K562 (cell line): ENCODE measurements at regions not wholly inside any gene's neighbourhood (a gene's known extent, or its start where the extent isn't known, plus 50 kb on each side); places are given as distances from the start of the nearest gene placed in this dataset.

Experiments used
- ATAC-seq: fragments of 200-7000 bp; cut with Tn5 transposase; 3 replicates; pipeline ENCODE4 v1.9.1; 2020; ENCODE audit warnings: moderate library complexity
- BruUV-seq: library from RNA; stranded (reverse); fragments of 400-500 nt; replicated peaks from 2 replicates; lab custom pipeline; 2021; lab: Mats Ljungman, UMichigan
- CTCF ChIA-PET: fragments of 300-600 bp; formaldehyde crosslinking; extraction: SDS; loops from one replicate; lab custom pipeline; 2021; ENCODE audit warnings: low intra/inter-chr PET ratio; lab: Yijun Ruan, JAX
- POLR2A ChIA-PET: fragments of 300-600, 350-650 bp; sonication (Branson Sonifier 250); formaldehyde crosslinking; extraction: SDS; loops from one replicate; lab custom pipeline; 2021; ENCODE audit warnings: antibody characterized with exemption, inconsistent platforms; lab: Yijun Ruan, JAX
- DNase-seq, 4 experiments: peaks; one replicate each; pipeline versions ENCODE4 v3.0.0 to v3.0.0-alpha.2; 2011 to 2018; ENCODE audit warnings: low spot score in 3 of 4, mixed read lengths in 3 of 4; ENCODE audit errors: extremely low read depth in 1 of 4
- FAIRE-seq: peaks from 2 replicates; lab custom pipeline; 2011; peaks lifted over from hg19 to GRCh38; lab: Jason Lieb, UNC
- H2AFZ ChIP-seq: 2 replicates; pipeline ENCODE4 v1.6.0; 2011; ENCODE audit warnings: low read depth, low read length, control low read depth, inconsistent platforms
- H3K27ac ChIP-seq: fragments of 200-600 bp; 3 replicates; pipeline ENCODE4 v1.8.0; 2011; ENCODE audit warnings: low read depth, mild to moderate bottlenecking, control low read depth, inconsistent platforms, low read length, moderate library complexity, mixed read lengths; ENCODE audit errors: extremely low read depth
- H3K27me3 ChIP-seq, 2 experiments: fragments of 300-600 bp in 1 of 2; 2 replicates in 1 of 2; 3 replicates in 1 of 2; pipeline versions ENCODE4 v1.6.0 to v1.8.0; 2011; ENCODE audit warnings: inconsistent platforms in 2 of 2, low read length in 2 of 2, mild to moderate bottlenecking in 1 of 2, mixed read lengths in 1 of 2, moderate library complexity in 1 of 2; ENCODE audit not compliant: control insufficient read depth in 2 of 2, insufficient read depth in 2 of 2
- H3K36me3 ChIP-seq: fragments of 300-600 bp; 3 replicates; pipeline ENCODE4 v1.8.0; 2011; ENCODE audit warnings: mild to moderate bottlenecking, low read length, inconsistent platforms; ENCODE audit not compliant: control insufficient read depth, insufficient read depth
- H3K4me1 ChIP-seq, 2 experiments: fragments of 200-600 bp in 1 of 2; replicated peaks in 1 of 2; 2 replicates in 1 of 2; 3 replicates in 1 of 2; pipeline versions ENCODE4 v1.5.1 to v1.8.0; 2011; ENCODE audit warnings: inconsistent platforms in 2 of 2, low read length in 2 of 2, mild to moderate bottlenecking in 1 of 2, mixed read lengths in 1 of 2, moderate library complexity in 1 of 2; ENCODE audit not compliant: control insufficient read depth in 2 of 2, insufficient read depth in 2 of 2
- H3K4me2 ChIP-seq: 2 replicates; pipeline ENCODE4 v1.6.1; 2011; ENCODE audit warnings: low read length, control low read depth, inconsistent platforms, mixed read lengths; ENCODE audit not compliant: insufficient read depth
- H3K4me3 ChIP-seq: fragments of 200-600 bp; sonication (generic), shearing (Covaris generic); 2 replicates; pipeline ENCODE4 v1.5.1; 2016; ENCODE audit warnings: control low read depth, inconsistent platforms
- H3K79me2 ChIP-seq: fragments of 200-600 bp; 3 replicates; pipeline ENCODE4 v1.8.0; 2011; ENCODE audit warnings: low read length, inconsistent platforms; ENCODE audit not compliant: control insufficient read depth, insufficient read depth
- H3K9ac ChIP-seq, 2 experiments: 2 replicates each; pipeline versions ENCODE4 v1.6.0 to v1.6.1; 2011; ENCODE audit warnings: low read depth in 2 of 2, low read length in 2 of 2, control low read depth in 1 of 2, inconsistent platforms in 1 of 2, mild to moderate bottlenecking in 1 of 2, mixed read lengths in 1 of 2; ENCODE audit not compliant: insufficient read depth in 1 of 2
- H3K9me1 ChIP-seq: one replicate; pipeline ENCODE4 v1.6.0; 2011; ENCODE audit warnings: inconsistent platforms, mild to moderate bottlenecking, low read length, moderate library complexity; ENCODE audit not compliant: control insufficient read depth, insufficient read depth
- H3K9me3 ChIP-seq: replicated peaks from 2 replicates; pipeline ENCODE4 v1.5.1; 2011; ENCODE audit warnings: low read depth, low read length, inconsistent platforms; ENCODE audit not compliant: control insufficient read depth, insufficient read depth
- H4K20me1 ChIP-seq: replicated peaks from 2 replicates; pipeline ENCODE4 v1.6.1; 2011; ENCODE audit warnings: low read length, inconsistent platforms, mixed read lengths; ENCODE audit not compliant: control insufficient read depth, insufficient read depth
- CCAR2 ChIP-seq: fragments of 200-400 bp; formaldehyde crosslinking; IDR thresholded peaks from 2 replicates; pipeline ENCODE4 v1.6.1; 2017; ENCODE audit warnings: mild to moderate bottlenecking, low read depth, low read length
- CCNT2 ChIP-seq: IDR thresholded peaks from 2 replicates; pipeline ENCODE4 v1.6.1; 2011; ENCODE audit warnings: borderline replicate concordance, low read depth, mild to moderate bottlenecking, moderate library complexity, mixed read lengths, low read length; ENCODE audit not compliant: insufficient read length; ENCODE audit errors: extremely low read depth
- DACH1 ChIP-seq: fragments of 450-650 bp; IDR thresholded peaks from 2 replicates; pipeline ENCODE4 v1.6.1; 2018; ENCODE audit not compliant: partially characterized antibody
- MYNN ChIP-seq, 2 experiments: sonication (generic); formaldehyde crosslinking in 1 of 2; IDR thresholded peaks; 2 replicates each; pipeline versions ENCODE4 v1.5.0 to v1.6.1; 2016 to 2020; ENCODE audit warnings: antibody characterized with exemption in 1 of 2, missing genetic modification reagents in 1 of 2
- SRSF9 ChIP-seq: fragments of 200-400 bp; formaldehyde crosslinking; IDR thresholded peaks from 2 replicates; pipeline ENCODE4 v1.6.1; 2017; ENCODE audit warnings: low read depth, low read length, borderline replicate concordance
- TCFL5 ChIP-seq: fragments of 250-450 bp; sonication (Bioruptor Pico); conservative IDR thresholded peaks from 2 replicates; pipeline ENCODE4 v1.6.1; 2021; ENCODE audit warnings: mild to moderate bottlenecking, moderate library complexity, matching md5 sums
- WHSC1 ChIP-seq: IDR thresholded peaks from one replicate; pipeline ENCODE4 v1.6.1; 2012; ENCODE audit warnings: low read length, control low read depth, inconsistent platforms
- ZKSCAN3 ChIP-seq: fragments of 250-450 bp; sonication (Bioruptor Pico); IDR thresholded peaks from 2 replicates; pipeline ENCODE4 v1.4.0; 2020
- in situ Hi-C: fragments of 300-500 bp; cut with MboI; formaldehyde crosslinking; loops from 4 replicates; pipeline ENCODE4 v1.15.0; 2018; ENCODE audit warnings: inconsistent platforms, mixed read lengths
- intact Hi-C: fragments of 100-400 bp; cut with micrococcal nuclease; formaldehyde crosslinking; loops from 2 replicates; pipeline ENCODE4 v1.14.2; 2022
- TF ChIP-seq, protein P1 (sequence below), 2 experiments: fragments of 450-650 bp in 1 of 2; sonication (generic) in 1 of 2; formaldehyde crosslinking in 1 of 2; IDR thresholded peaks in 1 of 2; conservative IDR thresholded peaks in 1 of 2; 2 replicates each; pipeline versions ENCODE4 v1.6.1 to v1.8.1; 2016 to 2023; ENCODE audit warnings: mild to moderate bottlenecking in 2 of 2, moderate library complexity in 2 of 2, inconsistent platforms in 1 of 2, missing genetic modification reagents in 1 of 2
- TF ChIP-seq, protein P2 (sequence below): fragments of 250-450 bp; sonication (Bioruptor Pico); IDR thresholded peaks from 2 replicates; pipeline ENCODE4 v1.4.0; 2020; ENCODE audit warnings: mild to moderate bottlenecking
- TF ChIP-seq, protein P3 (sequence below): fragments of 450-650 bp; IDR thresholded peaks from 2 replicates; pipeline ENCODE4 v1.7.0; 2016; ENCODE audit warnings: borderline replicate concordance

DNA sequence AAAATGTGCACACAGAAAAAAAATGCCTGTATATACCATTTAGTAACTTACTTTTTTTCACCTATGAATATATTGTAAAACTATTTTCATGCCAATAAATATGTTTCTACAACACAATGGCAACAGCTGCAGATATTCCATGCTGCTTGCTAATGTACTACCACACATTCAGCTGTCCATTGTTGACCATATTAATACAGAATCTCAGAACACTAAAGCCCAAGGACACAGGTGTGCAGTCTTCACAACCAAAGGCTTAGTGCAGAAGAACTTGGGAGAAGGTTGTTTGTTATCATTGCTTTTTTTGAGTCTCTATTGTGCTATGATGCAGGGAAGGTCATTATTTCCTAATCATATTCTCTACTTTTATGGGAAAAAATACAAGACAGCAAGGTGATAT, 79.6 kb downstream of the DIPK2A start:
- ChIA-PET POLR2A (no interaction called here), CTCF (no interaction called here)
- FAIRE-seq: no peak
- Histone ChIP-seq H3K4me2 (no peak overlapping the region), H3K9me3 (no peaks in the 10 kb centered on the region), H3K9me1 (no peaks in the 10 kb centered on the region), H3K27me3 (no peaks in the 10 kb centered on the region), H3K36me3 (no peaks in the 10 kb centered on the region), H2AFZ (no peak overlapping the region), H3K27ac (no peak overlapping the region), H3K4me1 (no peaks in the 10 kb centered on the region), H3K4me3 (no peak overlapping the region)
- no TSS peak for BruUV-seq
- intact Hi-C loops: no loop called here
- no peak for ATAC-seq
- in situ Hi-C loops: no loop called here
- TF ChIP-seq WHSC1 (no peak), CCAR2 (no peak), DACH1 (no peak), ZKSCAN3 (no peak), CCNT2 (no peak), TCFL5 (no peak), MYNN (IDR thresholded peaks at IDR 0.05) (no peak), MYNN (CRISPR knock-in tag; IDR thresholded peaks at IDR 0.05) (no peak), SRSF9 (no peak)
- TF ChIP-seq, protein P1, sequence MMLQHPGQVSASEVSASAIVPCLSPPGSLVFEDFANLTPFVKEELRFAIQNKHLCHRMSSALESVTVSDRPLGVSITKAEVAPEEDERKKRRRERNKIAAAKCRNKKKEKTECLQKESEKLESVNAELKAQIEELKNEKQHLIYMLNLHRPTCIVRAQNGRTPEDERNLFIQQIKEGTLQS (IDR thresholded peaks at IDR 0.05): no peak
- TF ChIP-seq, protein P1 (CRISPR knock-in tag; conservative IDR thresholded peaks at IDR 0.05): no peak
- TF ChIP-seq, protein P2, sequence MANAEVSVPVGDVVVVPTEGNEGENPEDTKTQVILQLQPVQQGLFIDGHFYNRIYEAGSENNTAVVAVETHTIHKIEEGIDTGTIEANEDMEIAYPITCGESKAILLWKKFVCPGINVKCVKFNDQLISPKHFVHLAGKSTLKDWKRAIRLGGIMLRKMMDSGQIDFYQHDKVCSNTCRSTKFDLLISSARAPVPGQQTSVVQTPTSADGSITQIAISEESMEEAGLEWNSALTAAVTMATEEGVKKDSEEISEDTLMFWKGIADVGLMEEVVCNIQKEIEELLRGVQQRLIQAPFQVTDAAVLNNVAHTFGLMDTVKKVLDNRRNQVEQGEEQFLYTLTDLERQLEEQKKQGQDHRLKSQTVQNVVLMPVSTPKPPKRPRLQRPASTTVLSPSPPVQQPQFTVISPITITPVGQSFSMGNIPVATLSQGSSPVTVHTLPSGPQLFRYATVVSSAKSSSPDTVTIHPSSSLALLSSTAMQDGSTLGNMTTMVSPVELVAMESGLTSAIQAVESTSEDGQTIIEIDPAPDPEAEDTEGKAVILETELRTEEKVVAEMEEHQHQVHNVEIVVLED (CRISPR knock-in tag): no peak
- TF ChIP-seq, protein P3, sequence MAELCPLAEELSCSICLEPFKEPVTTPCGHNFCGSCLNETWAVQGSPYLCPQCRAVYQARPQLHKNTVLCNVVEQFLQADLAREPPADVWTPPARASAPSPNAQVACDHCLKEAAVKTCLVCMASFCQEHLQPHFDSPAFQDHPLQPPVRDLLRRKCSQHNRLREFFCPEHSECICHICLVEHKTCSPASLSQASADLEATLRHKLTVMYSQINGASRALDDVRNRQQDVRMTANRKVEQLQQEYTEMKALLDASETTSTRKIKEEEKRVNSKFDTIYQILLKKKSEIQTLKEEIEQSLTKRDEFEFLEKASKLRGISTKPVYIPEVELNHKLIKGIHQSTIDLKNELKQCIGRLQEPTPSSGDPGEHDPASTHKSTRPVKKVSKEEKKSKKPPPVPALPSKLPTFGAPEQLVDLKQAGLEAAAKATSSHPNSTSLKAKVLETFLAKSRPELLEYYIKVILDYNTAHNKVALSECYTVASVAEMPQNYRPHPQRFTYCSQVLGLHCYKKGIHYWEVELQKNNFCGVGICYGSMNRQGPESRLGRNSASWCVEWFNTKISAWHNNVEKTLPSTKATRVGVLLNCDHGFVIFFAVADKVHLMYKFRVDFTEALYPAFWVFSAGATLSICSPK: no peak
- TF ChIP-seq, all 486 proteins: peak for 0
- Histone ChIP-seq H4K20me1 (no peaks in the 10 kb centered on the region), H3K9ac (no peak overlapping the region), H3K79me2 (no peaks in the 10 kb centered on the region)
- no peak for DNase-seq
